GM23248 (cell line): ENCODE measurements at regions not wholly inside any gene's neighbourhood (a gene's known extent, or its start where the extent isn't known, plus 50 kb on each side); places are given as distances from the start of the nearest gene placed in this dataset.

ENCODE experiments used
- DNase-seq: peaks from one replicate; pipeline ENCODE4 v3.0.0-alpha.2; 2015
- H2AFZ ChIP-seq: fragments of 200-600 bp; sonication (generic); 2 replicates; pipeline ENCODE4 v1.6.1; 2016; ENCODE audit warnings: antibody characterized with exemption
- H3F3A ChIP-seq: fragments of 200-600 bp; sonication (generic); 2 replicates; pipeline ENCODE4 v1.6.1; 2016; ENCODE audit warnings: mild to moderate bottlenecking, antibody characterized with exemption, mixed run types; ENCODE audit not compliant: insufficient read depth
- H3K27ac ChIP-seq: fragments of 200-600 bp; sonication (generic); 2 replicates; pipeline ENCODE4 v1.5.1; 2016; ENCODE audit warnings: mild to moderate bottlenecking
- H3K27me3 ChIP-seq: fragments of 200-600 bp; sonication (generic); replicated peaks from 2 replicates; pipeline ENCODE4 v1.6.1; 2016; ENCODE audit warnings: mild to moderate bottlenecking; ENCODE audit not compliant: insufficient read depth
- H3K36me3 ChIP-seq: fragments of 200-600 bp; sonication (generic); 2 replicates; pipeline ENCODE4 v1.6.1; 2016; ENCODE audit warnings: low read depth, mild to moderate bottlenecking
- H3K4me1 ChIP-seq: fragments of 200-600 bp; sonication (generic); 2 replicates; pipeline ENCODE4 v1.6.1; 2016; ENCODE audit warnings: mild to moderate bottlenecking; ENCODE audit not compliant: insufficient read depth
- H3K4me2 ChIP-seq: fragments of 200-600 bp; sonication (generic); one replicate; pipeline ENCODE4 v1.6.1; 2016; ENCODE audit warnings: mild to moderate bottlenecking; ENCODE audit not compliant: unreplicated experiment
- H3K4me3 ChIP-seq: fragments of 200-600 bp; sonication (generic); 2 replicates; pipeline ENCODE4 v1.5.1; 2016; ENCODE audit warnings: mild to moderate bottlenecking
- H3K79me2 ChIP-seq: fragments of 200-600 bp; sonication (generic); 2 replicates; pipeline ENCODE4 v1.6.1; 2016; ENCODE audit warnings: mild to moderate bottlenecking; ENCODE audit not compliant: insufficient read depth
- H3K9ac ChIP-seq: fragments of 200-600 bp; sonication (generic); 2 replicates; pipeline ENCODE4 v1.6.1; 2016; ENCODE audit warnings: mild to moderate bottlenecking
- H3K9me2 ChIP-seq: fragments of 200-600 bp; sonication (generic); 2 replicates; pipeline ENCODE4 v1.6.1; 2016; ENCODE audit warnings: mixed run types, mild to moderate bottlenecking, moderate library complexity; ENCODE audit not compliant: insufficient read depth
- H3K9me3 ChIP-seq: fragments of 200-600 bp; sonication (generic); one replicate; pipeline ENCODE4 v1.6.1; 2017; ENCODE audit warnings: low read depth
- H4K20me1 ChIP-seq: fragments of 200-600 bp; sonication (generic); 2 replicates; pipeline ENCODE4 v1.6.0; 2016; ENCODE audit not compliant: insufficient read depth
- EZH2 ChIP-seq: fragments of 200-600 bp; sonication (generic); IDR thresholded peaks from 2 replicates; pipeline ENCODE4 v1.6.1; 2018; ENCODE audit warnings: antibody characterized with exemption, mild to moderate bottlenecking; ENCODE audit not compliant: insufficient read depth, poor library complexity, severe bottlenecking
- EZH2phosphoT487 ChIP-seq: fragments of 200-600 bp; sonication (generic); IDR thresholded peaks from 2 replicates; pipeline ENCODE4 v1.6.1; 2018; ENCODE audit warnings: antibody characterized with exemption, moderate library complexity, mild to moderate bottlenecking, low read depth; ENCODE audit not compliant: insufficient read depth
- WGBS, 2 experiments: methylation state at CpG; one replicate each; pipeline ENCODE4 v1.1.6; 2015 to 2017; ENCODE audit warnings: low lambda C conversion rate in 2 of 2, low coverage in 1 of 2; ENCODE audit errors: missing lambda C conversion rate in 2 of 2; 5-methylcytosine and 5-hydroxymethylcytosine counted together
- in situ Hi-C: fragments of 300-500 bp; cut with MboI; formaldehyde crosslinking; loops from 2 replicates; pipeline ENCODE4 v1.15.0; 2020

GRCh38 chr13:73676550-73677047, 457.6 kb downstream of the KLF12 start:
- Histone ChIP-seq H3K4me3 (no peak overlapping the region), H3K27me3 (no peaks in the 10 kb centered on the region), H3K9me3 (no peaks in the 10 kb centered on the region), H3K4me2 (no peak overlapping the region), H3F3A (no peaks in the 10 kb centered on the region), H4K20me1 (no peaks in the 10 kb centered on the region), H3K4me1 (peaks cover 4% of the 10 kb centered on the region), H3K27ac (no peak overlapping the region), H3K9me2 (no peaks in the 10 kb centered on the region), H3K79me2 (no peaks in the 10 kb centered on the region), H3K36me3 (no peaks in the 10 kb centered on the region), H3K9ac (no peak overlapping the region), H2AFZ (0 out of 2 replicates have a peak overlapping the region, but pooled peaks have one; percentile 3)
- 96 to 98% methylated on average over 2 of the region's 2 CpGs for WGBS, 2 experiments
- in situ Hi-C loops, result no loop called here
- no peak for DNase-seq
- TF ChIP-seq EZH2 (no peak), EZH2phosphoT487 (no peak)

- Histone ChIP-seq H4K20me1 (no peaks in the 10 kb centered on the region), H3K9me2 (no peaks in the 10 kb centered on the region), H2AFZ (no peak overlapping the region), H3K79me2 (no peaks in the 10 kb centered on the region), H3K9ac (no peak overlapping the region), H3K4me1 (peaks cover 4% of the 10 kb centered on the region), H3K4me2 (no peak overlapping the region), H3K9me3 (no peaks in the 10 kb centered on the region), H3K27ac (no peak overlapping the region), H3K4me3 (no peak overlapping the region), H3K27me3 (no peaks in the 10 kb centered on the region), H3F3A (no peaks in the 10 kb centered on the region), H3K36me3 (no peaks in the 10 kb centered on the region)
- no peak for DNase-seq
- no peak for TF ChIP-seq EZH2
- no peak for TF ChIP-seq EZH2phosphoT487
- 88 to 92% methylated on average over 4 of the region's 4 CpGs for WGBS, 2 experiments
- in situ Hi-C loops, result no loop called here
These were observed 458.4 kb downstream of the KLF12 start for GRCh38 chr13:73675821-73676220.

GRCh38 chr13:73674570-73674969, 459.6 kb downstream of the KLF12 start:
- 96 to 97% methylated on average over 2 of the region's 2 CpGs for WGBS, 2 experiments

GRCh38 chr13:73673931-73674330, 460.3 kb downstream of the KLF12 start:
- no peaks in the 10 kb centered on the region for H3K9me3 ChIP-seq
- no peak overlapping the region for H2AFZ ChIP-seq
- no peak for DNase-seq
- no peak overlapping the region for H3K9ac ChIP-seq
- peaks cover 4% of the 10 kb centered on the region for H3K4me1 ChIP-seq
- no peak overlapping the region for H3K4me2 ChIP-seq
- no peaks in the 10 kb centered on the region for H3F3A ChIP-seq
- no peaks in the 10 kb centered on the region for H3K36me3 ChIP-seq
- whole genome bisulfite sequencing, 2 experiments, result 93 to 97% methylated on average over 11 of the region's 11 CpGs
- no peak overlapping the region for H3K4me3 ChIP-seq
- no peaks in the 10 kb centered on the region for H4K20me1 ChIP-seq
- no peaks in the 10 kb centered on the region for H3K9me2 ChIP-seq
- no peaks in the 10 kb centered on the region for H3K79me2 ChIP-seq
- TF ChIP-seq EZH2, result no peak
- no peak overlapping the region for H3K27ac ChIP-seq
- in situ Hi-C loops, result no loop called here
- no peaks in the 10 kb centered on the region for H3K27me3 ChIP-seq

More at GRCh38 chr13:73674570-73674969, 459.6 kb downstream of the KLF12 start:
- Histone ChIP-seq H3K4me3 (no peak overlapping the region), H3K36me3 (no peaks in the 10 kb centered on the region), H3K27ac (no peak overlapping the region), H3K4me2 (no peak overlapping the region), H3K9me2 (no peaks in the 10 kb centered on the region), H3K27me3 (no peaks in the 10 kb centered on the region), H3K9ac (no peak overlapping the region), H3F3A (no peaks in the 10 kb centered on the region), H3K9me3 (no peaks in the 10 kb centered on the region), H2AFZ (no peak overlapping the region), H3K4me1 (peaks cover 4% of the 10 kb centered on the region), H4K20me1 (no peaks in the 10 kb centered on the region), H3K79me2 (no peaks in the 10 kb centered on the region)
- DNase-seq, result no peak
- in situ Hi-C loops, result no loop called here
- TF ChIP-seq EZH2 (no peak), EZH2phosphoT487 (no peak)

GRCh38 chr13:73672492-73672891, 461.7 kb downstream of the KLF12 start:
- no peak overlapping the region for H3K9ac ChIP-seq
- H4K20me1 ChIP-seq, result no peaks in the 10 kb centered on the region
- peaks cover 4% of the 10 kb centered on the region for H3K4me1 ChIP-seq
- TF ChIP-seq EZH2phosphoT487 (no peak), EZH2 (no peak)
- no peak overlapping the region for H2AFZ ChIP-seq
- H3K79me2 ChIP-seq, result no peaks in the 10 kb centered on the region
- in situ Hi-C loops, result no loop called here
- H3K4me3 ChIP-seq, result no peak overlapping the region
- H3K9me3 ChIP-seq, result no peaks in the 10 kb centered on the region
- 67 to 75% methylated on average over 3 of the region's 3 CpGs for WGBS, 2 experiments
- H3K36me3 ChIP-seq, result no peaks in the 10 kb centered on the region
- no peaks in the 10 kb centered on the region for H3K27me3 ChIP-seq
- no peaks in the 10 kb centered on the region for H3K9me2 ChIP-seq
- no peak overlapping the region for H3K4me2 ChIP-seq
- no peaks in the 10 kb centered on the region for H3F3A ChIP-seq
- no peak for DNase-seq
- H3K27ac ChIP-seq, result no peak overlapping the region
